Astrocyte of the cerebellum (primary cell): ENCODE measurements at regions not wholly inside any gene's neighbourhood (a gene's known extent, or its start where the extent isn't known, plus 50 kb on each side); places are given as distances from the start of the nearest gene placed in this dataset.

ENCODE experiments used
- DNase-seq: peaks from one replicate; pipeline ENCODE4 v3.0.0-alpha.2; 2011; ENCODE audit warnings: low read depth
- H3K4me3 ChIP-seq: 2 replicates; pipeline ENCODE4 v1.5.1; 2011; ENCODE audit warnings: mild to moderate bottlenecking, low read depth, low read length, moderate library complexity
- in situ Hi-C: cut with HindIII; loops from 2 replicates; pipeline ENCODE4 v1.10.0; 2017; ENCODE audit warnings: low sequenced_read_pairs
- TF ChIP-seq, protein P1 (sequence below): IDR thresholded peaks from 2 replicates; pipeline ENCODE4 v1.5.1; 2012; ENCODE audit warnings: low read length, low read depth, moderate library complexity, mild to moderate bottlenecking; ENCODE audit errors: missing control alignments

DNA sequence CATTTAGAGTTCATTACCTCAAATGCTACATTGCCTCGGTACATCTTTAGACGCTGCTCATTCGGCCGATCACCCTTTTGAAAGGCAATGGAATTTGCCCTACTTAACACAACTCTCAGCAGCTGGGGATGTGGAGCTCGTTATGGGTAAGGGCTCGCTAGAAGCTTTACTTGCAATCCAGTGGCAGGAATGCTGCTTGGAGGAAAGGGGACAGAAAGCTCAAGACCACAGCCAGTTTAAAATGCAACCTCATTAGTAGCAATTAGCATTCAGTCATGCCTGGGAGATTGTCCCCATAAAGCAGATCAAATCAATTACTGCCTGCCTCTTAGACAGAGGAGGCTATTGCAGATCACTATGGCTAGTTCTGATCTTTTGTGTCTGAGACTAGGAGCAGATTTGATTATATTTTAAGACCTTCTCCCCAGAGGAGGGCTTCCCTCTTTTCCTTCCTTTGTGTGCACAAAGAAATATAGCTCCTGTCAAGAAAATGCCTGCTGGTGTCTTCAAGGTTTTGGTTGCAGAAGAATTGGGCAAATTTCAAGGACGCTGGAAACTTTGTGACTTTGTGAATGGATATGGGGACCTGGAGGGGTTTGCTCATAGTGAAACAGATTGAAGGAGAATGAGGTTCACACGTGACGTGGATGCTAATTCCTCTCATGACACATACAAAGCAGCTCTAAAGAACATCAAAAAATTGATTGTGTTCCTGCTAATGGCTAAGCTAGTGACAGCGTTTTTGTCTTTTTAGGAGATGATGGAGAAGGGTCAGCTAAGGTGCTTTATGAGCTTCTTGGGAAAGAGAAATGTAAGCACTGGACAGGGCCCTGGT, 237.5 kb upstream of the GLRA2 start:
- in situ Hi-C loops, result no loop called here
- TF ChIP-seq, protein P1, sequence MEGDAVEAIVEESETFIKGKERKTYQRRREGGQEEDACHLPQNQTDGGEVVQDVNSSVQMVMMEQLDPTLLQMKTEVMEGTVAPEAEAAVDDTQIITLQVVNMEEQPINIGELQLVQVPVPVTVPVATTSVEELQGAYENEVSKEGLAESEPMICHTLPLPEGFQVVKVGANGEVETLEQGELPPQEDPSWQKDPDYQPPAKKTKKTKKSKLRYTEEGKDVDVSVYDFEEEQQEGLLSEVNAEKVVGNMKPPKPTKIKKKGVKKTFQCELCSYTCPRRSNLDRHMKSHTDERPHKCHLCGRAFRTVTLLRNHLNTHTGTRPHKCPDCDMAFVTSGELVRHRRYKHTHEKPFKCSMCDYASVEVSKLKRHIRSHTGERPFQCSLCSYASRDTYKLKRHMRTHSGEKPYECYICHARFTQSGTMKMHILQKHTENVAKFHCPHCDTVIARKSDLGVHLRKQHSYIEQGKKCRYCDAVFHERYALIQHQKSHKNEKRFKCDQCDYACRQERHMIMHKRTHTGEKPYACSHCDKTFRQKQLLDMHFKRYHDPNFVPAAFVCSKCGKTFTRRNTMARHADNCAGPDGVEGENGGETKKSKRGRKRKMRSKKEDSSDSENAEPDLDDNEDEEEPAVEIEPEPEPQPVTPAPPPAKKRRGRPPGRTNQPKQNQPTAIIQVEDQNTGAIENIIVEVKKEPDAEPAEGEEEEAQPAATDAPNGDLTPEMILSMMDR, result no peak
- H3K4me3 ChIP-seq, result no peak overlapping the region
- no peak for DNase-seq

DNA sequence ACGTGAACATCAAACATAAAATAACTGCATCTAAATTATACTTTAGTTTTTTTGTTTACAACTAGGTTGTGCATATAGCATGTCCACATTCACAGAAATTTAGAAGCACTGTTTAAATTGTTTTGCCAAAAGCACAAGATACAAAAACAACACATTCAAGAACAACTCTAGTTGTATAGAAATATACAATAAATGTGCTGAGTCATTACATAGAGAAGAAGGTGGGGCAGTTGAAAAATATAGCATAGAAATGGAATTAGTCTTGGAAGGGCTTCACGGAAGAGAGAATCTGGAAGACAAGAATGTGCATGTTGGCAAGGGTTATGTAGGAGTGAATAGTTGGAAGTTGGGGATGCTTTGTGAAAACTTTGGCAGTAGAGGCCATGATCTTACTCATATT, 239.0 kb upstream of the GLRA2 start:
- no peak overlapping the region for H3K4me3 ChIP-seq
- DNase-seq, result no peak
- TF ChIP-seq, protein P1, result no peak
- in situ Hi-C loops, result no loop called here

DNA sequence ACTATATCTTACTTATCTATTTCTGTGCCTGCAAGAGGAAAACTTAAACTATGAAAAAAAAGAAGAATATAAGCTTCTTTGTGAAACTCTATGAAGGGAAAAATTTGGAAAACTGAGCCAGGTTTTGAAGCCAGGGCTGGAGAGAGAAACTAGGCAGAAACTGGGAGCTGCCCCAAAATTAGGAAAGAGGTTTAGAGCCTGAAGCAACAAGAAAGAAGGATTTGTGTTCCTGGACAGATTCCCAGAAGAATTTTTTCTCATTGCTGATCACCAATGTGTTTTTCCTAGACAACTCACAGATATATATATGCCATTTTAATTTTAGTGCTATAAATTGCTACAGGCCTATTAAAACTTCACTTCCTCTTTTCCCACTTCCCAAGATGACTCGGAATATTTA, 245.0 kb upstream of the GEMIN8 start:
- TF ChIP-seq, protein P1, result no peak
- DNase-seq, result no peak
- H3K4me3 ChIP-seq, result no peak overlapping the region
- in situ Hi-C loops, result no loop called here

DNA sequence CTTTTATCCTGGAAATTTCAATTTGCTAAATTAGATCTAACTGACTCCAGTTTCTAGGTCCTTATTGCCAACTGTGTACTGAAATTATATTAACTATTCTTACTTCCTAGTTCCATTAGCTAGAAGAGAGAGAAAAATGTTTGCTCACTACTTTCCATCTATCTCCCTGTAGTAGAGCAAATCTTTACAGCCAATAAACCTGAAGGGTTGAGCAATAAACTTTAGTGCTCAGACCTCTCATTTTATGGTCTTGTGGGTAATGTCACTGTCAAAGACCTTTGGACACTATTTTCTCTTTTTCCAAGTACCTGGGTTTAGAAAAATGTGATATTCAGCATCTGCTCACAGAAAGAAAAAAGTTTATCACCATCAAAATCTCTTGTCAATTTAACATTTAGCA, 237.5 kb upstream of the GEMIN8 start:
- in situ Hi-C loops, result no loop called here
- no peak overlapping the region for H3K4me3 ChIP-seq
- DNase-seq, result no peak
- TF ChIP-seq, protein P1, result no peak

DNA sequence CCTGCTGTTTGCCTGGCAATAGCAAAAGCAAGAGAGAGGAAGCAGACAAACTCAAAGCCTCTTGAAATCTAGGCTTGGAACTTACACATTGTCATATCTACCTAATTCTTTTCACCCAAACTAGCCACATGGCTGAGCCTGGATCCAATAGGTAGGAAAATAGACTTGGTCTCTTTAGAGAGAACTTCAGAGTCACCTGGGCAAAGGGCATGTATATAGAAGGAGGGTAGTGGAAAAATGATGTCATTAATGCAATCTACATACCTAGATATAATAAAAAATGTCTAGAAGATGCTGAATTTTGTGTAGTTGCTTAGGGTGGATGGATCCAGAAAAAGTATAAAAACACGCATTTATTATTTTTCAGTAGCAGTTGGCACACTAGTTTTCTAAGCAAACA, 237.0 kb upstream of the GEMIN8 start:
- TF ChIP-seq, protein P1, result no peak
- H3K4me3 ChIP-seq, result no peak overlapping the region
- no peak for DNase-seq
- in situ Hi-C loops, result no loop called here

DNA sequence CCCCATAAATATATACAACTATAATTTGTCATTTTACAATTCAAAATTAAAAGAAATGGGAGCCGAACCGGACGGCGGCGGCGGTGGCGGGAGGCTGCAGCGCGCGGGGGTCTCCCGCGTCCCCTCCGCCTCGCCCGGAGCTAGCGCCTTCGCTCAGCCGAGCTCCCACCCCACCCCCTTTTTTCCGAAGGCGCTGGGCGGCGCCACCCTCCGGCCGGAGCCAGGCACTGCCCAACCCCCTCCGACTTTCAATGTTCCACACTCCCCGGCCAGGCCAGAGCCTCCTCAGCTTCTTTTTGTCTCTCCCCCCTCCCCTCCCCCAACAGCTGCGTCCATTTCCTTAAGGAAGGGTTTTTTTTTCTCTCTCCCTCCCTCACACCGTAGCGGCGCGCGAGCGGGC, 214.1 kb upstream of the GEMIN8 start:
- in situ Hi-C loops, result no loop called here
- H3K4me3 ChIP-seq, result no peak overlapping the region
- TF ChIP-seq, protein P1, result no peak
- DNase-seq, result no peak
